K562 (cell line): ENCODE measurements at regions not wholly inside any gene's neighbourhood (a gene's known extent, or its start where the extent isn't known, plus 50 kb on each side); places are given as distances from the start of the nearest gene placed in this dataset.

Source experiments
- ATAC-seq: fragments of 200-7000 bp; cut with Tn5 transposase; 3 replicates; pipeline ENCODE4 v1.9.1; 2020; ENCODE audit warnings: moderate library complexity
- BruUV-seq: library from RNA; stranded (reverse); fragments of 400-500 nt; replicated peaks from 2 replicates; lab custom pipeline; 2021; lab: Mats Ljungman, UMichigan
- CTCF ChIA-PET: fragments of 300-600 bp; formaldehyde crosslinking; extraction: SDS; loops from one replicate; lab custom pipeline; 2021; ENCODE audit warnings: low intra/inter-chr PET ratio; lab: Yijun Ruan, JAX
- POLR2A ChIA-PET: fragments of 300-600, 350-650 bp; sonication (Branson Sonifier 250); formaldehyde crosslinking; extraction: SDS; loops from one replicate; lab custom pipeline; 2021; ENCODE audit warnings: antibody characterized with exemption, inconsistent platforms; lab: Yijun Ruan, JAX
- DNase-seq, 4 experiments: peaks; one replicate each; pipeline versions ENCODE4 v3.0.0 to v3.0.0-alpha.2; 2011 to 2018; ENCODE audit warnings: low spot score in 3 of 4, mixed read lengths in 3 of 4; ENCODE audit errors: extremely low read depth in 1 of 4
- FAIRE-seq: peaks from 2 replicates; lab custom pipeline; 2011; peaks lifted over from hg19 to GRCh38; lab: Jason Lieb, UNC
- H2AFZ ChIP-seq: 2 replicates; pipeline ENCODE4 v1.6.0; 2011; ENCODE audit warnings: low read depth, low read length, control low read depth, inconsistent platforms
- H3K27ac ChIP-seq: fragments of 200-600 bp; 3 replicates; pipeline ENCODE4 v1.8.0; 2011; ENCODE audit warnings: low read depth, mild to moderate bottlenecking, control low read depth, inconsistent platforms, low read length, moderate library complexity, mixed read lengths; ENCODE audit errors: extremely low read depth
- H3K27me3 ChIP-seq, 2 experiments: fragments of 300-600 bp in 1 of 2; 2 replicates in 1 of 2; 3 replicates in 1 of 2; pipeline versions ENCODE4 v1.6.0 to v1.8.0; 2011; ENCODE audit warnings: inconsistent platforms in 2 of 2, low read length in 2 of 2, mild to moderate bottlenecking in 1 of 2, mixed read lengths in 1 of 2, moderate library complexity in 1 of 2; ENCODE audit not compliant: control insufficient read depth in 2 of 2, insufficient read depth in 2 of 2
- H3K36me3 ChIP-seq: fragments of 300-600 bp; 3 replicates; pipeline ENCODE4 v1.8.0; 2011; ENCODE audit warnings: mild to moderate bottlenecking, low read length, inconsistent platforms; ENCODE audit not compliant: control insufficient read depth, insufficient read depth
- H3K4me1 ChIP-seq, 2 experiments: fragments of 200-600 bp in 1 of 2; replicated peaks in 1 of 2; 2 replicates in 1 of 2; 3 replicates in 1 of 2; pipeline versions ENCODE4 v1.5.1 to v1.8.0; 2011; ENCODE audit warnings: inconsistent platforms in 2 of 2, low read length in 2 of 2, mild to moderate bottlenecking in 1 of 2, mixed read lengths in 1 of 2, moderate library complexity in 1 of 2; ENCODE audit not compliant: control insufficient read depth in 2 of 2, insufficient read depth in 2 of 2
- H3K4me2 ChIP-seq: 2 replicates; pipeline ENCODE4 v1.6.1; 2011; ENCODE audit warnings: low read length, control low read depth, inconsistent platforms, mixed read lengths; ENCODE audit not compliant: insufficient read depth
- H3K4me3 ChIP-seq: fragments of 200-600 bp; sonication (generic), shearing (Covaris generic); 2 replicates; pipeline ENCODE4 v1.5.1; 2016; ENCODE audit warnings: control low read depth, inconsistent platforms
- H3K79me2 ChIP-seq: fragments of 200-600 bp; 3 replicates; pipeline ENCODE4 v1.8.0; 2011; ENCODE audit warnings: low read length, inconsistent platforms; ENCODE audit not compliant: control insufficient read depth, insufficient read depth
- H3K9ac ChIP-seq, 2 experiments: 2 replicates each; pipeline versions ENCODE4 v1.6.0 to v1.6.1; 2011; ENCODE audit warnings: low read depth in 2 of 2, low read length in 2 of 2, control low read depth in 1 of 2, inconsistent platforms in 1 of 2, mild to moderate bottlenecking in 1 of 2, mixed read lengths in 1 of 2; ENCODE audit not compliant: insufficient read depth in 1 of 2
- H3K9me1 ChIP-seq: one replicate; pipeline ENCODE4 v1.6.0; 2011; ENCODE audit warnings: inconsistent platforms, mild to moderate bottlenecking, low read length, moderate library complexity; ENCODE audit not compliant: control insufficient read depth, insufficient read depth
- H3K9me3 ChIP-seq: replicated peaks from 2 replicates; pipeline ENCODE4 v1.5.1; 2011; ENCODE audit warnings: low read depth, low read length, inconsistent platforms; ENCODE audit not compliant: control insufficient read depth, insufficient read depth
- H4K20me1 ChIP-seq: replicated peaks from 2 replicates; pipeline ENCODE4 v1.6.1; 2011; ENCODE audit warnings: low read length, inconsistent platforms, mixed read lengths; ENCODE audit not compliant: control insufficient read depth, insufficient read depth
- GTF2E2 ChIP-seq: fragments of 200-800 bp; sonication (Bioruptor generic); IDR thresholded peaks from 2 replicates; pipeline ENCODE4 v1.6.1; 2016; ENCODE audit warnings: missing genetic modification characterization, missing compliant biosample characterization
- RBM25 ChIP-seq: fragments of 200-400 bp; formaldehyde crosslinking; IDR thresholded peaks from 2 replicates; pipeline ENCODE4 v1.6.1; 2018; ENCODE audit warnings: low read length, low read depth, moderate library complexity; ENCODE audit not compliant: severe bottlenecking
- SOX6 ChIP-seq: fragments of 450-650 bp; IDR thresholded peaks from 2 replicates; pipeline ENCODE4 v1.6.1; 2014; ENCODE audit warnings: mild to moderate bottlenecking
- SP2 ChIP-seq: IDR thresholded peaks from 2 replicates; pipeline ENCODE4 v1.6.1; 2011; ENCODE audit warnings: mild to moderate bottlenecking, low read depth, low read length, moderate library complexity; ENCODE audit not compliant: poor library complexity, severe bottlenecking; ENCODE audit errors: extremely low read depth
- ZFP36 ChIP-seq: fragments of 150-350 bp; IDR thresholded peaks from 2 replicates; pipeline ENCODE4 v1.6.1; 2018; ENCODE audit warnings: low read length, low read depth; ENCODE audit not compliant: partially characterized antibody
- ZNF165 ChIP-seq: fragments of 250-450 bp; sonication (Bioruptor Pico); IDR thresholded peaks from 2 replicates; pipeline ENCODE4 v1.4.0; 2020; ENCODE audit warnings: borderline replicate concordance
- WGBS: fragments of 100-300 bp; shearing (Covaris generic); methylation state at CpG from one replicate; pipeline ENCODE4 v1.1.6; 2016; ENCODE audit warnings: low coverage, mixed read lengths; ENCODE audit not compliant: insufficient coverage; ENCODE audit errors: missing lambda C conversion rate; 5-methylcytosine and 5-hydroxymethylcytosine counted together
- in situ Hi-C: fragments of 300-500 bp; cut with MboI; formaldehyde crosslinking; loops from 4 replicates; pipeline ENCODE4 v1.15.0; 2018; ENCODE audit warnings: inconsistent platforms, mixed read lengths
- intact Hi-C: fragments of 100-400 bp; cut with micrococcal nuclease; formaldehyde crosslinking; loops from 2 replicates; pipeline ENCODE4 v1.14.2; 2022
- TF ChIP-seq, protein P1 (sequence below): fragments of 450-650 bp; IDR thresholded peaks from 2 replicates; pipeline ENCODE4 v1.6.1; 2016
- TF ChIP-seq, protein P2 (sequence below): fragments of 450-650 bp; IDR thresholded peaks from 2 replicates; pipeline ENCODE4 v1.6.1; 2016; ENCODE audit warnings: low read depth

DNA sequence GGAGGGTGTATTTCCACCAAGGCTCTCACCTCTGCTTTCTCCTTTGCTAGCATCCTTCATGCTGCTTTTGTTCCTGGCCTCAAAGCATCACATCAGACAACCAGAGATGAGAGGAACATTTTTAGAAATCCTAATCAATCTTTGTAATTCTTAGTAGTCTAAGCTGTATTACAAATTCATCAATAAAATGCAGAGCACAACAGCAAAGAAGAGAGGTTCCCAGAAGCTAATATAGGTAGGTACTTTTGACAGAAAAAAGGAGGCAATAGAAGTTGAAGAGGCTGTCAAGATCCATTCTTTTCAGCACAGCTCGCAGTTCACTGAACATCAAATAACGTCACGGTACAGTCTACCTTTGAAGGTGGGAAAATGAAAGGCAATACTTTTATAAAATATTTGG is 265.2 kb upstream of the SYT1 start:
- in situ Hi-C loops = no loop called here
- DNase-seq = no peak
- CTCF ChIA-PET = no interaction called here
- ATAC-seq = no peak
- BruUV-seq = no TSS peak
- Histone ChIP-seq H3K4me1 (no peaks in the 10 kb centered on the region), H3K27ac (no peak overlapping the region), H2AFZ (no peak overlapping the region), H3K79me2 (no peaks in the 10 kb centered on the region), H3K27me3 (no peaks in the 10 kb centered on the region), H3K9ac (no peak overlapping the region), H3K4me2 (no peak overlapping the region), H3K36me3 (no peaks in the 10 kb centered on the region), H3K4me3 (no peak overlapping the region), H3K9me1 (no peaks in the 10 kb centered on the region), H3K9me3 (no peaks in the 10 kb centered on the region), H4K20me1 (no peaks in the 10 kb centered on the region)
- POLR2A ChIA-PET = no interaction called here
- intact Hi-C loops = no loop called here
- no peak for TF ChIP-seq ZFP36
- 0% methylated on average over 3 of the region's 3 CpGs for WGBS
- FAIRE-seq = no peak

DNA sequence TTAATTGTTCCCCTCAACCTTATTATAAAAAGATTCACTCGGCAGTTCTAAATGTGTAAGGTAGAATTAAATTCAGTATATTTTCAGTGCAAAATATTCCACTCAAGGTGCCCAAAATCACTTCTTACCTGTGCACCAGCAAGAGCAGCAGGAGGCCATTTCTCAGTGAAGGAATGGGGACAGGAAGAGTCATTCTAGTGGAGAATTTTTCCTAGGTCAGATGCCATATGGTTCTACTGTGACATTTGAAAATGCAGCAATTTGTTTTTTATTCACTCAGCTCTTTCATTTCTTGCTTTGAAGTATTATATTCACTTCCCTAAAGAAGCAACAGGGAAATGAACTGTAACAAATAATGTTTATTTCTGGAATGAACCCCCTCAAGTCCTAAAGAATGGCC is 264.0 kb upstream of the SYT1 start:
- ChIA-PET CTCF (no interaction called here), POLR2A (no interaction called here)
- DNase-seq = no peak
- Histone ChIP-seq H3K27ac (no peak overlapping the region), H4K20me1 (no peaks in the 10 kb centered on the region), H3K79me2 (no peaks in the 10 kb centered on the region), H2AFZ (no peak overlapping the region), H3K9me3 (no peaks in the 10 kb centered on the region), H3K4me1 (no peaks in the 10 kb centered on the region), H3K36me3 (no peaks in the 10 kb centered on the region), H3K4me2 (no peak overlapping the region), H3K27me3 (no peaks in the 10 kb centered on the region), H3K4me3 (no peak overlapping the region), H3K9me1 (no peaks in the 10 kb centered on the region), H3K9ac (no peak overlapping the region)
- BruUV-seq = no TSS peak
- intact Hi-C loops = no loop called here
- FAIRE-seq = no peak
- WGBS = 0% methylated on average over 1 of the region's 1 CpG
- in situ Hi-C loops = no loop called here
- no peak for ATAC-seq
- TF ChIP-seq ZNF165 (no peak), SP2 (no peak), SOX6 (no peak), GTF2E2 (tag) (no peak), RBM25 (no peak)
- TF ChIP-seq, protein P1, sequence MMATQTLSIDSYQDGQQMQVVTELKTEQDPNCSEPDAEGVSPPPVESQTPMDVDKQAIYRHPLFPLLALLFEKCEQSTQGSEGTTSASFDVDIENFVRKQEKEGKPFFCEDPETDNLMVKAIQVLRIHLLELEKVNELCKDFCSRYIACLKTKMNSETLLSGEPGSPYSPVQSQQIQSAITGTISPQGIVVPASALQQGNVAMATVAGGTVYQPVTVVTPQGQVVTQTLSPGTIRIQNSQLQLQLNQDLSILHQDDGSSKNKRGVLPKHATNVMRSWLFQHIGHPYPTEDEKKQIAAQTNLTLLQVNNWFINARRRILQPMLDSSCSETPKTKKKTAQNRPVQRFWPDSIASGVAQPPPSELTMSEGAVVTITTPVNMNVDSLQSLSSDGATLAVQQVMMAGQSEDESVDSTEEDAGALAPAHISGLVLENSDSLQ = no peak
- TF ChIP-seq, protein P2, sequence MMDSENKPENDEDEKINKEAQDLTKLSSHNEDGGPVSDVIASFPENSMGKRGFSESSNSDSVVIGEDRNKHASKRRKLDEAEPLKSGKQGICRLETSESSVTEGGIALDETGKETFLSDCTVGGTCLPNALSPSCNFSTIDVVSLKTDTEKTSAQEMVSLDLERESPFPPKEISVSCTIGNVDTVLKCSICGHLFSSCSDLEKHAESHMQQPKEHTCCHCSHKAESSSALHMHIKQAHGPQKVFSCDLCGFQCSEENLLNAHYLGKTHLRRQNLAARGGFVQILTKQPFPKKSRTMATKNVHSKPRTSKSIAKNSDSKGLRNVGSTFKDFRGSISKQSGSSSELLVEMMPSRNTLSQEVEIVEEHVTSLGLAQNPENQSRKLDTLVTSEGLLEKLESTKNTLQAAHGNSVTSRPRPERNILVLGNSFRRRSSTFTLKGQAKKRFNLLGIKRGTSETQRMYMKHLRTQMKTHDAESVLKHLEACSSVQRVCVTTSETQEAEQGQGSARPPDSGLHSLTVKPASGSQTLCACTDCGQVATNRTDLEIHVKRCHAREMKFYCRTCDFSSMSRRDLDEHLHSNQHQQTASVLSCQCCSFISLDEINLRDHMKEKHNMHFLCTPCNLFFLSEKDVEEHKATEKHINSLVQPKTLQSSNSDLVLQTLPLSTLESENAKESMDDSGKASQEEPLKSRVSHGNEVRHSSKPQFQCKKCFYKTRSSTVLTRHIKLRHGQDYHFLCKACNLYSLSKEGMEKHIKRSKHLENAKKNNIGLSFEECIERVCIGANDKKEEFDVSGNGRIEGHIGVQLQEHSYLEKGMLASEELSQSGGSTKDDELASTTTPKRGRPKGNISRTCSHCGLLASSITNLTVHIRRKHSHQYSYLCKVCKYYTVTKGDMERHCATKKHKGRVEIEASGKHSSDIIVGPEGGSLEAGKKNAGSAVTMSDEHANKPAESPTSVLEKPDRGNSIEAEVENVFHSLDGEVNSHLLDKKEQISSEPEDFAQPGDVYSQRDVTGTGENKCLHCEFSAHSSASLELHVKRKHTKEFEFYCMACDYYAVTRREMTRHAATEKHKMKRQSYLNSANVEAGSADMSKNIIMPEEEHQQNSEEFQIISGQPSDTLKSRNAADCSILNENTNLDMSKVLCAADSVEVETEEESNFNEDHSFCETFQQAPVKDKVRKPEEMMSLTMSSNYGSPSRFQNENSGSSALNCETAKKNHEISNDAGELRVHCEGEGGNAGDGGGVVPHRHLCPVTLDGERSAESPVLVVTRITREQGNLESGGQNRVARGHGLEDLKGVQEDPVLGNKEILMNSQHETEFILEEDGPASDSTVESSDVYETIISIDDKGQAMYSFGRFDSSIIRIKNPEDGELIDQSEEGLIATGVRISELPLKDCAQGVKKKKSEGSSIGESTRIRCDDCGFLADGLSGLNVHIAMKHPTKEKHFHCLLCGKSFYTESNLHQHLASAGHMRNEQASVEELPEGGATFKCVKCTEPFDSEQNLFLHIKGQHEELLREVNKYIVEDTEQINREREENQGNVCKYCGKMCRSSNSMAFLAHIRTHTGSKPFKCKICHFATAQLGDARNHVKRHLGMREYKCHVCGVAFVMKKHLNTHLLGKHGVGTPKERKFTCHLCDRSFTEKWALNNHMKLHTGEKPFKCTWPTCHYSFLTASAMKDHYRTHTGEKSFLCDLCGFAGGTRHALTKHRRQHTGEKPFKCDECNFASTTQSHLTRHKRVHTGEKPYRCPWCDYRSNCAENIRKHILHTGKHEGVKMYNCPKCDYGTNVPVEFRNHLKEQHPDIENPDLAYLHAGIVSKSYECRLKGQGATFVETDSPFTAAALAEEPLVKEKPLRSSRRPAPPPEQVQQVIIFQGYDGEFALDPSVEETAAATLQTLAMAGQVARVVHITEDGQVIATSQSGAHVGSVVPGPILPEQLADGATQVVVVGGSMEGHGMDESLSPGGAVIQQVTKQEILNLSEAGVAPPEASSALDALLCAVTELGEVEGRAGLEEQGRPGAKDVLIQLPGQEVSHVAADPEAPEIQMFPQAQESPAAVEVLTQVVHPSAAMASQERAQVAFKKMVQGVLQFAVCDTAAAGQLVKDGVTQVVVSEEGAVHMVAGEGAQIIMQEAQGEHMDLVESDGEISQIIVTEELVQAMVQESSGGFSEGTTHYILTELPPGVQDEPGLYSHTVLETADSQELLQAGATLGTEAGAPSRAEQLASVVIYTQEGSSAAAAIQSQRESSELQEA = no peak
